GM12878 (cell line): ENCODE measurements at regions not wholly inside any gene's neighbourhood (a gene's known extent, or its start where the extent isn't known, plus 50 kb on each side); places are given as distances from the start of the nearest gene placed in this dataset.

ENCODE experiments used
- ATF2 ChIP-seq: IDR thresholded peaks from 2 replicates; pipeline ENCODE4 v1.6.1; 2012; ENCODE audit warnings: low read length, inconsistent platforms
- BCL3 ChIP-seq: IDR thresholded peaks from 2 replicates; pipeline ENCODE4 v1.6.1; 2011; ENCODE audit warnings: borderline replicate concordance, low read depth, mild to moderate bottlenecking, moderate library complexity, low read length; ENCODE audit not compliant: insufficient read depth, poor library complexity, severe bottlenecking
- BHLHE40 ChIP-seq, 2 experiments: fragments of 450-650 bp in 1 of 2; IDR thresholded peaks; 2 replicates each; pipeline ENCODE4 v1.6.1; 2011 to 2017; ENCODE audit warnings: low read depth in 2 of 2, borderline replicate concordance in 1 of 2, improper control_type of control experiment in 1 of 2, low read length in 1 of 2, mild to moderate bottlenecking in 1 of 2
- E2F8 ChIP-seq: fragments of 450-650 bp; IDR thresholded peaks from 2 replicates; pipeline ENCODE4 v1.6.1; 2018; ENCODE audit warnings: mild to moderate bottlenecking, low read depth, moderate library complexity; ENCODE audit not compliant: partially characterized antibody
- EZH2 ChIP-seq: IDR thresholded peaks from 2 replicates; pipeline ENCODE4 v1.6.1; 2012; ENCODE audit warnings: low read depth, mild to moderate bottlenecking, control low read depth, inconsistent platforms, low read length, borderline replicate concordance; ENCODE audit not compliant: control insufficient read depth
- FOXK2 ChIP-seq: fragments of 450-650 bp; IDR thresholded peaks from 2 replicates; pipeline ENCODE4 v1.6.1; 2017; ENCODE audit warnings: mild to moderate bottlenecking, moderate library complexity
- JUNB ChIP-seq: IDR thresholded peaks from 2 replicates; pipeline ENCODE4 v1.6.1; 2016; ENCODE audit warnings: antibody characterized with exemption, mild to moderate bottlenecking
- LARP7 ChIP-seq: fragments of 450-650 bp; IDR thresholded peaks from 2 replicates; pipeline ENCODE4 v1.6.1; 2017; ENCODE audit warnings: mild to moderate bottlenecking
- MYC ChIP-seq: IDR thresholded peaks from 2 replicates; pipeline ENCODE4 v1.6.1; 2011; ENCODE audit warnings: mild to moderate bottlenecking, low read length, moderate library complexity, inconsistent platforms; ENCODE audit not compliant: insufficient read depth, insufficient replicate concordance, insufficient read length, severe bottlenecking
- RAD51 ChIP-seq: fragments of 450-650 bp; IDR thresholded peaks from 2 replicates; pipeline ENCODE4 v1.6.1; 2016; ENCODE audit warnings: moderate library complexity, mild to moderate bottlenecking, inconsistent platforms
- SP1 ChIP-seq: IDR thresholded peaks from one replicate; pipeline ENCODE4 v1.6.1; 2011; ENCODE audit warnings: low read depth, low read length
- SREBF1 ChIP-seq: IDR thresholded peaks from 2 replicates; pipeline ENCODE4 v1.6.1; 2012; ENCODE audit warnings: mild to moderate bottlenecking, low read length
- TARDBP ChIP-seq: IDR thresholded peaks from 2 replicates; pipeline ENCODE4 v1.6.1; 2016; ENCODE audit warnings: borderline replicate concordance
- TCF12 ChIP-seq: IDR thresholded peaks from 2 replicates; pipeline ENCODE4 v1.6.1; 2011; ENCODE audit warnings: low read depth, mild to moderate bottlenecking, low read length
- ZBTB11 ChIP-seq: fragments of 450-650 bp; formaldehyde crosslinking; IDR thresholded peaks from 2 replicates; pipeline ENCODE4 v1.5.0; 2022; ENCODE audit warnings: mild to moderate bottlenecking, missing genetic modification characterization
- ZBTB40 ChIP-seq: fragments of 450-650 bp; IDR thresholded peaks from 2 replicates; pipeline ENCODE4 v1.6.1; 2016; ENCODE audit warnings: mild to moderate bottlenecking, moderate library complexity, borderline replicate concordance

GRCh38 chr2:20516646-20517341 is 69.9 kb downstream of the RHOB start (continued):
- no peak for TF ChIP-seq ZBTB40
- no peak for TF ChIP-seq MYC
- no peak for TF ChIP-seq BCL3
- peak; percentile 91 for TF ChIP-seq JUNB
- TF ChIP-seq E2F8 = no peak
- TF ChIP-seq RAD51 = no peak
- TF ChIP-seq TARDBP = no peak
- TF ChIP-seq SREBF1 = no peak
- TF ChIP-seq LARP7 = no peak
- peak; percentile 63; the same call in 1 of the 2 replicates for TF ChIP-seq ATF2
- TF ChIP-seq ZBTB11 (CRISPR knock-in tag) = no peak
- peak; percentile 42 to 47; a peak in 2 of 4 replicates for TF ChIP-seq BHLHE40 (IDR thresholded peaks at IDR 0.05; ENCODE audit: borderline replicate concordance in 1 of 2, low read depth in 2 of 2, low read length in 1 of 2)
- no peak for TF ChIP-seq FOXK2
- TF ChIP-seq TCF12 = peak; percentile 39; the same call in 1 of the 2 replicates
- no peak for TF ChIP-seq EZH2
- TF ChIP-seq SP1 = peak; percentile 27
